Activated naive CD4-positive, alpha-beta T cell treated with anti-CD3 and anti-CD28 coated beads, Interleukin-2, amount 50 U/mL, for 24 hours (primary cell): ENCODE measurements at regions not wholly inside any gene's neighbourhood (a gene's known extent, or its start where the extent isn't known, plus 50 kb on each side); places are given as distances from the start of the nearest gene placed in this dataset.
"Not testable (repeated sequence)": the region's sequence is repeated elsewhere in the genome, so short reads cannot be mapped to it uniquely, and the experiment has no call there.

Experiments
- H3K27ac Mint-ChIP-seq: one replicate; pipeline ENCODE4 v1.8.0; 2021; ENCODE audit warnings: mild to moderate bottlenecking, mixed read lengths
- H3K27me3 Mint-ChIP-seq: one replicate; pipeline ENCODE4 v1.8.0; 2021; ENCODE audit warnings: mixed read lengths
- H3K36me3 Mint-ChIP-seq: one replicate; pipeline ENCODE4 v1.8.0; 2021; ENCODE audit warnings: mixed read lengths
- H3K4me1 Mint-ChIP-seq: one replicate; pipeline ENCODE4 v1.8.0; 2021; ENCODE audit warnings: mixed read lengths
- H3K4me3 Mint-ChIP-seq: one replicate; pipeline ENCODE4 v1.8.0; 2021; ENCODE audit warnings: mild to moderate bottlenecking, mixed read lengths
- H3K9me3 Mint-ChIP-seq: one replicate; pipeline ENCODE4 v1.8.0; 2021; ENCODE audit warnings: mixed read lengths

- not testable (repeated sequence) for H3K36me3 Mint-ChIP-seq, H3K27me3 Mint-ChIP-seq, H3K4me1 Mint-ChIP-seq, H3K4me3 Mint-ChIP-seq, H3K27ac Mint-ChIP-seq
- peaks cover 27% of the 10 kb centered on the region for H3K9me3 Mint-ChIP-seq
Observed at GRCh38 chr13:54829391-54830068, 1800.9 kb downstream of the OLFM4 start.

GRCh38 chr13:54836273-54836672, 1807.7 kb downstream of the OLFM4 start:
- Mint-ChIP-seq H3K9me3 (peaks cover 6% of the 10 kb centered on the region), H3K36me3 (no peaks in the 10 kb centered on the region)

GRCh38 chr13:54841682-54842081, 1813.1 kb downstream of the OLFM4 start:
- Mint-ChIP-seq H3K9me3 (peaks cover 6% of the 10 kb centered on the region), H3K27me3 (no peaks in the 10 kb centered on the region), H3K4me3 (no peak overlapping the region), H3K27ac (no peak overlapping the region), H3K4me1 (no peaks in the 10 kb centered on the region), H3K36me3 (no peaks in the 10 kb centered on the region)

More at GRCh38 chr13:54836273-54836672, 1807.7 kb downstream of the OLFM4 start:
- H3K27me3 Mint-ChIP-seq = no peaks in the 10 kb centered on the region
- no peaks in the 10 kb centered on the region for H3K4me1 Mint-ChIP-seq
- H3K4me3 Mint-ChIP-seq = no peak overlapping the region
- H3K27ac Mint-ChIP-seq = no peak overlapping the region

GRCh38 chr13:54845351-54845965, 1816.8 kb downstream of the OLFM4 start:
- Mint-ChIP-seq H3K4me3 (no peak overlapping the region), H3K4me1 (no peaks in the 10 kb centered on the region), H3K27ac (no peak overlapping the region), H3K27me3 (no peaks in the 10 kb centered on the region), H3K36me3 (no peaks in the 10 kb centered on the region), H3K9me3 (peaks cover 6% of the 10 kb centered on the region)

- Mint-ChIP-seq H3K9me3 (peaks cover 4% of the 10 kb centered on the region), H3K4me3 (no peak overlapping the region), H3K4me1 (no peaks in the 10 kb centered on the region), H3K36me3 (no peaks in the 10 kb centered on the region), H3K27me3 (no peaks in the 10 kb centered on the region), H3K27ac (no peak overlapping the region)
Observed at GRCh38 chr13:54852831-54853230, 1824.2 kb downstream of the OLFM4 start.

GRCh38 chr13:54859827-54860226, 1831.2 kb downstream of the OLFM4 start:
- no peak overlapping the region for H3K27ac Mint-ChIP-seq
- H3K4me1 Mint-ChIP-seq = no peaks in the 10 kb centered on the region
- no peaks in the 10 kb centered on the region for H3K36me3 Mint-ChIP-seq
- no peaks in the 10 kb centered on the region for H3K27me3 Mint-ChIP-seq
- H3K9me3 Mint-ChIP-seq = peaks cover 18% of the 10 kb centered on the region
- no peak overlapping the region for H3K4me3 Mint-ChIP-seq

- Mint-ChIP-seq H3K27ac (no peak overlapping the region), H3K36me3 (no peaks in the 10 kb centered on the region), H3K27me3 (no peaks in the 10 kb centered on the region), H3K9me3 (peaks cover 4% of the 10 kb centered on the region), H3K4me3 (no peak overlapping the region), H3K4me1 (no peaks in the 10 kb centered on the region)
Observed at GRCh38 chr13:54875111-54875510, 1846.5 kb downstream of the OLFM4 start.

- H3K4me1 Mint-ChIP-seq = no peaks in the 10 kb centered on the region
- no peaks in the 10 kb centered on the region for H3K27me3 Mint-ChIP-seq
- no peak overlapping the region for H3K27ac Mint-ChIP-seq
- H3K9me3 Mint-ChIP-seq = no peaks in the 10 kb centered on the region
- H3K36me3 Mint-ChIP-seq = no peaks in the 10 kb centered on the region
- no peak overlapping the region for H3K4me3 Mint-ChIP-seq
Observed at GRCh38 chr13:54879036-54879435, 1850.4 kb downstream of the OLFM4 start.

GRCh38 chr13:54884682-54885081, 1856.1 kb downstream of the OLFM4 start:
- Mint-ChIP-seq H3K4me3 (no peak overlapping the region), H3K27ac (no peak overlapping the region), H3K9me3 (peaks cover 4% of the 10 kb centered on the region), H3K27me3 (no peaks in the 10 kb centered on the region), H3K4me1 (no peaks in the 10 kb centered on the region), H3K36me3 (no peaks in the 10 kb centered on the region)

- Mint-ChIP-seq H3K27ac (no peak overlapping the region), H3K9me3 (peaks cover 19% of the 10 kb centered on the region), H3K27me3 (no peaks in the 10 kb centered on the region), H3K4me1 (no peaks in the 10 kb centered on the region), H3K36me3 (no peaks in the 10 kb centered on the region), H3K4me3 (no peak overlapping the region)
Observed at GRCh38 chr13:54890976-54891375, 1862.4 kb downstream of the OLFM4 start.

- H3K9me3 Mint-ChIP-seq = no peaks in the 10 kb centered on the region
- no peak overlapping the region for H3K27ac Mint-ChIP-seq
- H3K36me3 Mint-ChIP-seq = no peaks in the 10 kb centered on the region
- H3K4me3 Mint-ChIP-seq = no peak overlapping the region
- no peaks in the 10 kb centered on the region for H3K4me1 Mint-ChIP-seq
- H3K27me3 Mint-ChIP-seq = no peaks in the 10 kb centered on the region
Observed at GRCh38 chr13:54901316-54901715, 1872.7 kb downstream of the OLFM4 start.

- H3K4me3 Mint-ChIP-seq = no peak overlapping the region
- no peak overlapping the region for H3K27ac Mint-ChIP-seq
- no peaks in the 10 kb centered on the region for H3K36me3 Mint-ChIP-seq
- H3K4me1 Mint-ChIP-seq = no peaks in the 10 kb centered on the region
- H3K9me3 Mint-ChIP-seq = peaks cover 18% of the 10 kb centered on the region
- H3K27me3 Mint-ChIP-seq = no peaks in the 10 kb centered on the region
Observed at GRCh38 chr13:54912367-54912766, 1883.8 kb downstream of the OLFM4 start.

GRCh38 chr13:54913668-54914067, 1885.1 kb downstream of the OLFM4 start:
- Mint-ChIP-seq H3K27me3 (no peaks in the 10 kb centered on the region), H3K27ac (no peak overlapping the region), H3K36me3 (no peaks in the 10 kb centered on the region), H3K4me1 (no peaks in the 10 kb centered on the region), H3K4me3 (no peak overlapping the region), H3K9me3 (peaks cover 18% of the 10 kb centered on the region)

GRCh38 chr13:54927538-54927937, 1898.9 kb downstream of the OLFM4 start:
- no peaks in the 10 kb centered on the region for H3K36me3 Mint-ChIP-seq
- no peaks in the 10 kb centered on the region for H3K4me1 Mint-ChIP-seq
- H3K27me3 Mint-ChIP-seq = no peaks in the 10 kb centered on the region
- no peak overlapping the region for H3K27ac Mint-ChIP-seq
- no peak overlapping the region for H3K4me3 Mint-ChIP-seq
- peaks cover 10% of the 10 kb centered on the region for H3K9me3 Mint-ChIP-seq

- Mint-ChIP-seq H3K9me3 (peaks cover 10% of the 10 kb centered on the region), H3K4me1 (no peaks in the 10 kb centered on the region), H3K27ac (no peak overlapping the region), H3K4me3 (no peak overlapping the region), H3K27me3 (no peaks in the 10 kb centered on the region), H3K36me3 (no peaks in the 10 kb centered on the region)
Observed at GRCh38 chr13:54928071-54928470, 1899.5 kb downstream of the OLFM4 start.

GRCh38 chr13:54934121-54934520, 1905.5 kb downstream of the OLFM4 start:
- Mint-ChIP-seq H3K4me3 (no peak overlapping the region), H3K4me1 (no peaks in the 10 kb centered on the region), H3K27ac (no peak overlapping the region), H3K9me3 (peaks cover 14% of the 10 kb centered on the region), H3K36me3 (no peaks in the 10 kb centered on the region), H3K27me3 (no peaks in the 10 kb centered on the region)

GRCh38 chr13:54945973-54946372, 1917.4 kb downstream of the OLFM4 start:
- Mint-ChIP-seq H3K4me1 (no peaks in the 10 kb centered on the region), H3K27ac (no peak overlapping the region), H3K36me3 (no peaks in the 10 kb centered on the region), H3K27me3 (no peaks in the 10 kb centered on the region), H3K9me3 (peaks cover 12% of the 10 kb centered on the region), H3K4me3 (no peak overlapping the region)
